IMR-90 (cell line): ENCODE measurements at regions not wholly inside any gene's neighbourhood (a gene's known extent, or its start where the extent isn't known, plus 50 kb on each side); places are given as distances from the start of the nearest gene placed in this dataset.

ENCODE experiments used
- ATAC-seq: fragments of 200-7000 bp; cut with Tn5 transposase; 2 replicates; pipeline ENCODE4 v1.9.1; 2020; ENCODE audit warnings: low read depth, mild to moderate bottlenecking, moderate library complexity
- BruUV-seq: library from RNA; stranded (reverse); fragments of 400-500 nt; replicated peaks from 2 replicates; lab custom pipeline; 2021; lab: Mats Ljungman, UMichigan
- CTCF ChIA-PET: fragments of 300-600 bp; formaldehyde crosslinking; extraction: SDS; loops from one replicate; lab custom pipeline; 2021; ENCODE audit warnings: antibody characterized with exemption; lab: Yijun Ruan, JAX
- POLR2A ChIA-PET: fragments of 300-600 bp; sonication (Branson Sonifier 250); formaldehyde crosslinking; loops from one replicate; lab custom pipeline; 2022; ENCODE audit warnings: antibody characterized with exemption; ENCODE audit not compliant: unreplicated experiment; lab: Charles Lee
- DNase-seq: peaks from one replicate; pipeline ENCODE4 v3.0.0; 2013
- H2AFZ ChIP-seq: replicated peaks from 2 replicates; pipeline ENCODE3; 2013; ENCODE audit warnings: low read length, mild to moderate bottlenecking; ENCODE audit not compliant: poor library complexity
- H2AK5ac ChIP-seq: 2 replicates; pipeline ENCODE4 v1.6.1; 2013; ENCODE audit warnings: low read depth, low read length, inconsistent platforms
- H2AK9ac ChIP-seq: replicated peaks from 2 replicates; pipeline ENCODE3; 2013; ENCODE audit warnings: mild to moderate bottlenecking, low read depth, low read length, moderate library complexity; ENCODE audit not compliant: poor library complexity
- H2BK120ac ChIP-seq: 2 replicates; pipeline ENCODE4 v1.6.1; 2013; ENCODE audit warnings: low read depth, low read length, inconsistent platforms
- H2BK15ac ChIP-seq: 3 replicates; pipeline ENCODE4 v1.6.1; 2013; ENCODE audit warnings: low read depth, low read length, inconsistent platforms
- H2BK20ac ChIP-seq: 2 replicates; pipeline ENCODE4 v1.6.1; 2013; ENCODE audit warnings: low read depth, mild to moderate bottlenecking, inconsistent platforms, low read length, moderate library complexity
- H2BK5ac ChIP-seq: 2 replicates; pipeline ENCODE4 v1.6.1; 2013; ENCODE audit warnings: mild to moderate bottlenecking, low read depth, low read length, inconsistent platforms; ENCODE audit not compliant: poor library complexity, severe bottlenecking
- H3K14ac ChIP-seq: replicated peaks from 2 replicates; pipeline ENCODE4 v1.6.1; 2013; ENCODE audit warnings: low read depth, low read length, inconsistent platforms
- H3K18ac ChIP-seq: 2 replicates; pipeline ENCODE4 v1.6.1; 2013; ENCODE audit warnings: low read depth, low read length, control low read depth
- H3K23ac ChIP-seq: 2 replicates; pipeline ENCODE4 v1.6.1; 2013; ENCODE audit warnings: low read depth, low read length, inconsistent platforms
- H3K27ac ChIP-seq: 2 replicates; pipeline ENCODE4 v1.5.1; 2013; ENCODE audit warnings: mild to moderate bottlenecking, control low read depth, low read length; ENCODE audit not compliant: insufficient read depth
- H3K27me3 ChIP-seq: 2 replicates; pipeline ENCODE4 v1.6.1; 2013; ENCODE audit warnings: low read length; ENCODE audit not compliant: control insufficient read depth, insufficient read depth
- H3K36me3 ChIP-seq: 2 replicates; pipeline ENCODE4 v1.6.1; 2013; ENCODE audit warnings: low read length, mixed read lengths; ENCODE audit not compliant: control insufficient read depth, insufficient read depth
- H3K4ac ChIP-seq: 2 replicates; pipeline ENCODE4 v1.6.1; 2013; ENCODE audit warnings: low read depth, low read length, inconsistent platforms
- H3K4me1 ChIP-seq: 2 replicates; pipeline ENCODE4 v1.6.1; 2013; ENCODE audit warnings: low read length, mixed read lengths; ENCODE audit not compliant: control insufficient read depth, insufficient read depth
- H3K4me2 ChIP-seq: 2 replicates; pipeline ENCODE4 v1.6.1; 2013; ENCODE audit warnings: low read depth, mild to moderate bottlenecking, control low read depth, low read length, moderate library complexity
- H3K4me3 ChIP-seq: 2 replicates; pipeline ENCODE4 v1.5.1; 2013; ENCODE audit warnings: low read depth, mild to moderate bottlenecking, control low read depth, low read length, moderate library complexity; ENCODE audit not compliant: insufficient read depth
- H3K56ac ChIP-seq: 2 replicates; pipeline ENCODE4 v1.6.1; 2013; ENCODE audit warnings: low read length, inconsistent platforms; ENCODE audit not compliant: insufficient read depth; ENCODE audit errors: extremely low read depth
- H3K79me1 ChIP-seq, 2 experiments: 2 replicates each; pipeline ENCODE4 v1.6.1; 2013; ENCODE audit warnings: low read length in 2 of 2, inconsistent platforms in 1 of 2, low read depth in 1 of 2
- H3K9ac ChIP-seq: 2 replicates; pipeline ENCODE4 v1.6.1; 2013; ENCODE audit warnings: low read depth, low read length, control low read depth
- H3K9me1 ChIP-seq: 2 replicates; pipeline ENCODE4 v1.6.1; 2013; ENCODE audit warnings: low read length, inconsistent platforms; ENCODE audit not compliant: insufficient read depth
- H3K9me3 ChIP-seq: 2 replicates; pipeline ENCODE4 v1.6.1; 2013; ENCODE audit warnings: low read length; ENCODE audit not compliant: control insufficient read depth, insufficient read depth
- H4K20me1 ChIP-seq: 2 replicates; pipeline ENCODE4 v1.6.1; 2013; ENCODE audit warnings: low read length, inconsistent platforms; ENCODE audit not compliant: insufficient read depth
- H4K5ac ChIP-seq: 2 replicates; pipeline ENCODE4 v1.6.1; 2013; ENCODE audit warnings: mild to moderate bottlenecking, low read depth, low read length, control low read depth
- H4K8ac ChIP-seq, 2 experiments: 2 replicates each; pipeline ENCODE4 v1.6.1; 2013; ENCODE audit warnings: low read depth in 2 of 2, low read length in 2 of 2, control low read depth in 1 of 2, inconsistent platforms in 1 of 2
- H4K91ac ChIP-seq: 2 replicates; pipeline ENCODE4 v1.6.1; 2013; ENCODE audit warnings: low read depth, low read length, inconsistent platforms; ENCODE audit not compliant: insufficient read depth
- BHLHE40 ChIP-seq: fragments of 150-350 bp; IDR thresholded peaks from 2 replicates; pipeline ENCODE4 v1.6.1; 2016; ENCODE audit warnings: mild to moderate bottlenecking, low read depth, low read length
- CEBPB ChIP-seq: IDR thresholded peaks from 2 replicates; pipeline ENCODE4 v1.6.1; 2012; ENCODE audit warnings: low read depth, low read length, improper control_type of control experiment
- CHD1 ChIP-seq: IDR thresholded peaks from 2 replicates; pipeline ENCODE4 v1.6.1; 2012; ENCODE audit warnings: low read depth, low read length, improper control_type of control experiment
- FOS ChIP-seq: fragments of 150-350 bp; IDR thresholded peaks from 2 replicates; pipeline ENCODE4 v1.6.1; 2016; ENCODE audit warnings: low read depth, low read length
- MAFK ChIP-seq: IDR thresholded peaks from 2 replicates; pipeline ENCODE4 v1.6.1; 2012; ENCODE audit warnings: low read depth, low read length, improper control_type of control experiment
- MAZ ChIP-seq: IDR thresholded peaks from 2 replicates; pipeline ENCODE4 v1.6.1; 2012; ENCODE audit warnings: low read depth, mild to moderate bottlenecking, low read length, improper control_type of control experiment, moderate library complexity, borderline replicate concordance
- MXI1 ChIP-seq: IDR thresholded peaks from 2 replicates; pipeline ENCODE4 v1.6.1; 2012; ENCODE audit warnings: low read depth, mild to moderate bottlenecking, low read length, moderate library complexity, borderline replicate concordance
- NFE2L2 ChIP-seq: fragments of 150-350 bp; IDR thresholded peaks from 2 replicates; pipeline ENCODE4 v1.6.1; 2016; ENCODE audit warnings: low read depth, mild to moderate bottlenecking, low read length
- POLR2A ChIP-seq: IDR thresholded peaks from 2 replicates; pipeline ENCODE4 v1.6.1; 2012; ENCODE audit warnings: mild to moderate bottlenecking, low read depth, low read length
- RAD21 ChIP-seq: IDR thresholded peaks from 2 replicates; pipeline ENCODE4 v1.6.1; 2012; ENCODE audit warnings: low read length, improper control_type of control experiment
- RCOR1 ChIP-seq: IDR thresholded peaks from 2 replicates; pipeline ENCODE4 v1.6.1; 2012; ENCODE audit warnings: mild to moderate bottlenecking, low read length, improper control_type of control experiment; ENCODE audit not compliant: insufficient replicate concordance
- RFX5 ChIP-seq: IDR thresholded peaks from 2 replicates; pipeline ENCODE4 v1.8.0; 2012; ENCODE audit warnings: low read depth, mild to moderate bottlenecking, low read length, moderate library complexity
- SMC3 ChIP-seq: fragments of 150-350 bp; IDR thresholded peaks from 2 replicates; pipeline ENCODE4 v1.6.1; 2016; ENCODE audit warnings: low read depth, mild to moderate bottlenecking, antibody characterized with exemption, low read length, moderate library complexity
- whole genome bisulfite sequencing, 2 experiments: methylation state at CpG; one replicate each; pipeline versions ENCODE4 v1.1.5 to v1.1.7; 2013; ENCODE audit warnings: missing lambda C conversion rate in 2 of 2; ENCODE audit not compliant: insufficient read length in 1 of 2; ENCODE audit errors: extremely low coverage in 2 of 2; 5-methylcytosine and 5-hydroxymethylcytosine counted together
- dilution Hi-C: fragments of 300-500 bp; cut with HindIII; formaldehyde crosslinking; loops from one replicate; pipeline ENCODE4 v1.14.3; 2018; ENCODE audit warnings: low sequenced_read_pairs; ENCODE audit not compliant: unreplicated experiment
- in situ Hi-C: fragments of 300-500 bp; cut with MboI; formaldehyde crosslinking; loops from 3 replicates; pipeline ENCODE4 v1.14.3; 2019; ENCODE audit warnings: low sequenced_read_pairs, inconsistent platforms, mixed read lengths
- intact Hi-C: fragments of 100-400 bp; cut with micrococcal nuclease; formaldehyde crosslinking; loops from 2 replicates; pipeline ENCODE4 v1.10.0; 2022
- TF ChIP-seq, protein P1 (sequence below): conservative IDR thresholded peaks from 2 replicates; pipeline ENCODE4 v1.5.1; 2012; ENCODE audit warnings: mild to moderate bottlenecking, low read depth, low read length, improper control_type of control experiment
- TF ChIP-seq, protein P2 (sequence below): fragments of 150-350 bp; IDR thresholded peaks from 2 replicates; pipeline ENCODE4 v1.6.1; 2016; ENCODE audit warnings: low read depth, mild to moderate bottlenecking, low read length, moderate library complexity, borderline replicate concordance
- TF ChIP-seq, protein P3 (sequence below): fragments of 150-350 bp; IDR thresholded peaks from 2 replicates; pipeline ENCODE4 v1.6.1; 2017; ENCODE audit warnings: mild to moderate bottlenecking, antibody characterized with exemption, low read length, low read depth

DNA sequence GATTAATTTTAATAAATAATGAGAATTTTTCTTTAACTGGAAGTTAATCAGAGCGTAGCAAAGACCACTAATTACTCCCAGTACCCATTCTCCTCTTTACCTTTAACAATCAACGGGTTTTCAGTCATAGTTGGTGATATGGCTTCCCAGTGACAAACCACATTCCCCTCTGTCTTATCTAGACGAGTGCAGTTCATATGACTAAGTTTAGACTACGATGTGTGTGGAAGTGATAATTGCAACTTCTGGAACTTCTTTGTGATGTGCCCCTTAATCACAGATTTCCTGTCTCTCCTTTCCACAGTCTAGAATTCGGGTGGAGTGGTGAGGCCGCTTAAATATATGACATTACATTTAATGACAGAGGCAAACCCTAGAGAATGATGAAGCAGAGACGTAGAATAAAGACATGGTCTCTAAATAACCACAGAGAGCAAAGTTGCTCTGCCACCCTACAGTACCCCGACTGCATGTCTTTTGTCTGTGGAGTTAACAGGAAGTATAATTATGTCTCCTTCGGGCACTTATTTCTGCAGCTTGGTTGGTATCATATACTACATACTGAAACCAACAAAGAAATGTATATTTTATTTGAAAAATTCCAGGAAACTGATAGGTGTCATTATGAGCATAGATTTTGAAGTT is 693.3 kb upstream of the CDH7 start:
- POLR2A ChIA-PET: no interaction called here
- CTCF ChIA-PET: no interaction called here
- Histone ChIP-seq H3K27ac (no peak overlapping the region), H3K9me1 (no peaks in the 10 kb centered on the region), H3K23ac (no peak overlapping the region), H3K4me3 (no peak overlapping the region), H2BK5ac (no peak overlapping the region), H2BK120ac (no peak overlapping the region), H3K4me1 (no peaks in the 10 kb centered on the region), H4K8ac (no peak overlapping the region), H3K9me3 (no peaks in the 10 kb centered on the region; the same call in 1 of the 2 replicates), H4K5ac (no peak overlapping the region), H2BK15ac (no peak overlapping the region), H3K14ac (no peak overlapping the region), H4K91ac (no peak overlapping the region), H3K27me3 (no peaks in the 10 kb centered on the region), H2AK5ac (no peak overlapping the region), H3K18ac (no peak overlapping the region), H3K4ac (no peak overlapping the region), H4K20me1 (no peaks in the 10 kb centered on the region), H3K4me2 (no peak overlapping the region), H2AFZ (no peak overlapping the region), H3K56ac (no peak overlapping the region), H3K79me1 (no peaks in the 10 kb centered on the region), H2AK9ac (no peak overlapping the region), H3K9ac (no peak overlapping the region), H3K36me3 (no peaks in the 10 kb centered on the region), H2BK20ac (no peak overlapping the region)
- in situ Hi-C loops (no loop called here), intact Hi-C loops (no loop called here), dilution Hi-C loops (no loop called here)
- DNase-seq (no peak), ATAC-seq (no peak)
- BruUV-seq: no TSS peak
- no CpG with 5 or more reads among the region's 9 CpGs for WGBS, 2 experiments
- TF ChIP-seq RFX5 (no peak), RAD21 (no peak), POLR2A (no peak), BHLHE40 (no peak), CEBPB (no peak), MAFK (no peak), MXI1 (no peak), SMC3 (no peak), CHD1 (no peak), RCOR1 (no peak), NFE2L2 (no peak), FOS (no peak), MAZ (no peak)
- TF ChIP-seq, protein P1, sequence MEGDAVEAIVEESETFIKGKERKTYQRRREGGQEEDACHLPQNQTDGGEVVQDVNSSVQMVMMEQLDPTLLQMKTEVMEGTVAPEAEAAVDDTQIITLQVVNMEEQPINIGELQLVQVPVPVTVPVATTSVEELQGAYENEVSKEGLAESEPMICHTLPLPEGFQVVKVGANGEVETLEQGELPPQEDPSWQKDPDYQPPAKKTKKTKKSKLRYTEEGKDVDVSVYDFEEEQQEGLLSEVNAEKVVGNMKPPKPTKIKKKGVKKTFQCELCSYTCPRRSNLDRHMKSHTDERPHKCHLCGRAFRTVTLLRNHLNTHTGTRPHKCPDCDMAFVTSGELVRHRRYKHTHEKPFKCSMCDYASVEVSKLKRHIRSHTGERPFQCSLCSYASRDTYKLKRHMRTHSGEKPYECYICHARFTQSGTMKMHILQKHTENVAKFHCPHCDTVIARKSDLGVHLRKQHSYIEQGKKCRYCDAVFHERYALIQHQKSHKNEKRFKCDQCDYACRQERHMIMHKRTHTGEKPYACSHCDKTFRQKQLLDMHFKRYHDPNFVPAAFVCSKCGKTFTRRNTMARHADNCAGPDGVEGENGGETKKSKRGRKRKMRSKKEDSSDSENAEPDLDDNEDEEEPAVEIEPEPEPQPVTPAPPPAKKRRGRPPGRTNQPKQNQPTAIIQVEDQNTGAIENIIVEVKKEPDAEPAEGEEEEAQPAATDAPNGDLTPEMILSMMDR: no peak
- TF ChIP-seq, protein P2, sequence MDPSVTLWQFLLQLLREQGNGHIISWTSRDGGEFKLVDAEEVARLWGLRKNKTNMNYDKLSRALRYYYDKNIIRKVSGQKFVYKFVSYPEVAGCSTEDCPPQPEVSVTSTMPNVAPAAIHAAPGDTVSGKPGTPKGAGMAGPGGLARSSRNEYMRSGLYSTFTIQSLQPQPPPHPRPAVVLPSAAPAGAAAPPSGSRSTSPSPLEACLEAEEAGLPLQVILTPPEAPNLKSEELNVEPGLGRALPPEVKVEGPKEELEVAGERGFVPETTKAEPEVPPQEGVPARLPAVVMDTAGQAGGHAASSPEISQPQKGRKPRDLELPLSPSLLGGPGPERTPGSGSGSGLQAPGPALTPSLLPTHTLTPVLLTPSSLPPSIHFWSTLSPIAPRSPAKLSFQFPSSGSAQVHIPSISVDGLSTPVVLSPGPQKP: no peak
- TF ChIP-seq, protein P3, sequence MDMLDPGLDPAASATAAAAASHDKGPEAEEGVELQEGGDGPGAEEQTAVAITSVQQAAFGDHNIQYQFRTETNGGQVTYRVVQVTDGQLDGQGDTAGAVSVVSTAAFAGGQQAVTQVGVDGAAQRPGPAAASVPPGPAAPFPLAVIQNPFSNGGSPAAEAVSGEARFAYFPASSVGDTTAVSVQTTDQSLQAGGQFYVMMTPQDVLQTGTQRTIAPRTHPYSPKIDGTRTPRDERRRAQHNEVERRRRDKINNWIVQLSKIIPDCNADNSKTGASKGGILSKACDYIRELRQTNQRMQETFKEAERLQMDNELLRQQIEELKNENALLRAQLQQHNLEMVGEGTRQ: no peak
